ENCODE measurements at regions not wholly inside any gene's neighbourhood (a gene's known extent, or its start where the extent isn't known, plus 50 kb on each side); places are given as distances from the start of the nearest gene placed in this dataset.

GRCh38 chr6:102749210-102749971 lies 1355.9 kb downstream of the GRIK2 start:
- Histone ChIP-seq H3K9ac (replicated peaks; ENCODE audit: extremely low read depth, insufficient read depth, low read length) (no peak overlapping the region), H3K4me3 (replicated peaks in 1 of 3; ENCODE audit: insufficient read depth in 1 of 3, low read depth in 1 of 3, low read length in 3 of 3) (no peak overlapping the region), H3K79me2 (ENCODE audit: control insufficient read depth, insufficient read depth, low read length) (no peaks in the 10 kb centered on the region), H4K20me1 (replicated peaks; ENCODE audit: control insufficient read depth, extremely low read depth, insufficient read depth, low read length) (no peaks in the 10 kb centered on the region), H3K9me3 (replicated peaks; ENCODE audit: control insufficient read depth, insufficient read depth, low read length) (no peaks in the 10 kb centered on the region), H3K27me3 (ENCODE audit: control insufficient read depth in 2 of 2, insufficient read depth in 2 of 2, low read length in 2 of 2) (no peaks in the 10 kb centered on the region), H3K27ac (ENCODE audit: insufficient read depth, low read depth, low read length) (no peak overlapping the region), H3K4me1 (ENCODE audit: control insufficient read depth, extremely low read depth, insufficient read depth, low read length) (no peaks in the 10 kb centered on the region), H3K36me3 (ENCODE audit: control insufficient read depth in 2 of 2, extremely low read depth in 1 of 2, insufficient read depth in 2 of 2, low read length in 2 of 2) (no peaks in the 10 kb centered on the region), H2AFZ (ENCODE audit: low read depth, low read length) (no peak overlapping the region), H3K9me1 (replicated peaks; ENCODE audit: control insufficient read depth, extremely low read depth, insufficient read depth, low read length) (no peaks in the 10 kb centered on the region), H3K4me2 (ENCODE audit: insufficient read depth, low read length) (no peak overlapping the region)
- dilution Hi-C loops (cut with MboI; ENCODE audit: extremely low pct_ligation_motif_present, low sequenced_read_pairs) (no loop called here), intact Hi-C loops (cut with micrococcal nuclease) (no loop called here)
- no peak for FAIRE-seq
- BruUV-seq (replicated peaks): no TSS peak
- POLR2A ChIA-PET: no interaction called here
- no peak for DNase-seq (ENCODE audit: low read depth, low spot score)
- CTCF ChIA-PET: no interaction called here
- TF ChIP-seq FOS (IDR thresholded peaks at IDR 0.05; ENCODE audit: borderline replicate concordance, insufficient read depth, low read length) (no peak), MYC (IDR thresholded peaks at IDR 0.05; ENCODE audit: low read depth, low read length) (no peak), EZH2 (IDR thresholded peaks at IDR 0.05; ENCODE audit: borderline replicate concordance, low read depth, low read length, severe bottlenecking) (no peak), POLR2AphosphoS5 (IDR thresholded peaks at IDR 0.05; ENCODE audit: insufficient read depth, low read depth, low read length) (no peak), GATA2 (IDR thresholded peaks at IDR 0.05; ENCODE audit: insufficient read depth, insufficient read length, low read depth, low read length) (no peak), CTCF (IDR thresholded peaks at IDR 0.05; ENCODE audit: extremely low read depth in 1 of 2, insufficient read depth in 1 of 2, low read depth in 1 of 2, low read length in 2 of 2) (no peak), POLR2A (IDR thresholded peaks at IDR 0.05; ENCODE audit: low read depth, low read length) (no peak), MAX (IDR thresholded peaks at IDR 0.05; ENCODE audit: insufficient read depth, insufficient read length) (no peak), JUN (IDR thresholded peaks at IDR 0.05; ENCODE audit: borderline replicate concordance, insufficient read depth, insufficient read length, low read depth) (no peak)

All from endothelial cell of umbilical vein (primary cell).